GM19455 (cell line): ENCODE measurements at regions not wholly inside any gene's neighbourhood (a gene's known extent, or its start where the extent isn't known, plus 50 kb on each side); places are given as distances from the start of the nearest gene placed in this dataset.
"Not testable (repeated sequence)": the region's sequence is repeated elsewhere in the genome, so short reads cannot be mapped to it uniquely, and the experiment has no call there.

Experiments used
- ATAC-seq: cut with Tn5 transposase; IDR thresholded peaks from one replicate; pipeline ENCODE4 v1.9.1; 2021; ENCODE audit not compliant: unreplicated experiment

GRCh38 chr1:238672262-238672661 lies 714.1 kb upstream of the CHRM3 start:
- no peak for ATAC-seq

GRCh38 chr1:238664139-238664538 lies 722.2 kb upstream of the CHRM3 start:
- ATAC-seq: no peak

- ATAC-seq: no peak
These were observed 725.5 kb upstream of the CHRM3 start for GRCh38 chr1:238660849-238661248.

GRCh38 chr1:238658763-238659162 lies 727.6 kb upstream of the CHRM3 start:
- no peak for ATAC-seq

- ATAC-seq: no peak
These were observed 732.6 kb upstream of the CHRM3 start for GRCh38 chr1:238653693-238654321.

- no peak for ATAC-seq
These were observed 733.9 kb upstream of the CHRM3 start for GRCh38 chr1:238652346-238652968.

GRCh38 chr1:238649200-238649599 lies 737.2 kb upstream of the CHRM3 start:
- no peak for ATAC-seq

GRCh38 chr1:238648751-238649150 lies 737.6 kb upstream of the CHRM3 start:
- ATAC-seq: no peak

- ATAC-seq: no peak
These were observed 738.1 kb upstream of the CHRM3 start for GRCh38 chr1:238648296-238648695.

GRCh38 chr1:238647877-238648276 lies 738.5 kb upstream of the CHRM3 start:
- no peak for ATAC-seq

- ATAC-seq: no peak
These were observed 744.1 kb upstream of the CHRM3 start for GRCh38 chr1:238642231-238642630.

- no peak for ATAC-seq
These were observed 746.5 kb upstream of the CHRM3 start for GRCh38 chr1:238639861-238640260.

- ATAC-seq: no peak
These were observed 737.4 kb upstream of the ZP4 start for GRCh38 chr1:238628110-238628509.

GRCh38 chr1:238624776-238625175 lies 734.1 kb upstream of the ZP4 start:
- no peak for ATAC-seq

- no peak for ATAC-seq
These were observed 730.7 kb upstream of the ZP4 start for GRCh38 chr1:238621405-238621804.

GRCh38 chr1:238619652-238620051 lies 728.9 kb upstream of the ZP4 start:
- no peak for ATAC-seq

- no peak for ATAC-seq
These were observed 720.7 kb upstream of the ZP4 start for GRCh38 chr1:238611406-238611805.

GRCh38 chr1:238608144-238608543 lies 717.4 kb upstream of the ZP4 start:
- no peak for ATAC-seq

- ATAC-seq: no peak
These were observed 716.2 kb upstream of the ZP4 start for GRCh38 chr1:238606896-238607295.

GRCh38 chr1:238606457-238606856 lies 715.7 kb upstream of the ZP4 start:
- ATAC-seq: no peak

GRCh38 chr1:238604357-238604756 lies 713.6 kb upstream of the ZP4 start:
- no peak for ATAC-seq

GRCh38 chr1:238601604-238602003 lies 710.9 kb upstream of the ZP4 start:
- not testable (repeated sequence) for ATAC-seq

GRCh38 chr1:238596703-238597102 lies 706.0 kb upstream of the ZP4 start:
- no peak for ATAC-seq
